ENCODE measurements at regions not wholly inside any gene's neighbourhood (a gene's known extent, or its start where the extent isn't known, plus 50 kb on each side); places are given as distances from the start of the nearest gene placed in this dataset.

DNA sequence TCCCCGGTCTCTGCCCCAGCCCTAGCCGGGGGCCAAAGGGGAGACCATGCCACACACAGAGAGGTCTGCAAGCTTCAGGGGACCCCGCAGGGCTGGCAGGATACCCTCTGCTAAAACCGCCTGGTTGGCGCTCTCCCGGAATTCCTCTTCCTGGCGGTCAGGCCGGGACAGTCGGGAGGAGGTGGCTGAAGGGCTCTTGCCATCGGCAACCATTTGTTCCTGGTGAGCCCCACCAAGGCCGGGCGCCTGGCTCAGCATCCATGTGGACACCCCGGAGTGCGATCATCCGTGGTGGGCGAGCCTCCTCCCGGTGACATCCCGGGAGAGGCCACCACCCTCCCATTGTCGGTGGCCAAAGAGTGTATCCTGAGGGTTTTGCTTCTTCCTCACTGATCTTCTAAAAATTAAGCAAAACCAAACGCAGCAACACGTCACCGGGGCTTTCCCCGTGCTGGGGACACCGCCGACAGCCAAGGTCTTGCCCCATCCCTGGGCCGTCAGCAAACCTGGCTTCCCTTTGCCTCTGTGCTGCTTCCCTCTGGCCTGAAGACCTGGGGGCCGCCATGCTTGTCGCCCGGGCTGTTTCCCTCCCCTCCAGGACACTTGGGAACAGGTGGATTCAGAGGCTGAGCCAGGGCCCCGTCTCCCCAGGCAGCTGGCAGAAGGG is 59.1 kb upstream of the TTC34 start:
- no peak overlapping the region for H3K4me3 Mint-ChIP-seq
- peaks cover 7% of the 10 kb centered on the region for H3K36me3 Mint-ChIP-seq (ENCODE audit: low read depth)
- H3K4me1 Mint-ChIP-seq, result no peaks in the 10 kb centered on the region
- H3K9me3 Mint-ChIP-seq, result peaks cover 6% of the 10 kb centered on the region
- no peaks in the 10 kb centered on the region for H3K27me3 Mint-ChIP-seq (ENCODE audit: low read depth)
- no peak for DNase-seq (ENCODE audit: low read depth, low spot score)
- TF ChIP-seq, protein P1, sequence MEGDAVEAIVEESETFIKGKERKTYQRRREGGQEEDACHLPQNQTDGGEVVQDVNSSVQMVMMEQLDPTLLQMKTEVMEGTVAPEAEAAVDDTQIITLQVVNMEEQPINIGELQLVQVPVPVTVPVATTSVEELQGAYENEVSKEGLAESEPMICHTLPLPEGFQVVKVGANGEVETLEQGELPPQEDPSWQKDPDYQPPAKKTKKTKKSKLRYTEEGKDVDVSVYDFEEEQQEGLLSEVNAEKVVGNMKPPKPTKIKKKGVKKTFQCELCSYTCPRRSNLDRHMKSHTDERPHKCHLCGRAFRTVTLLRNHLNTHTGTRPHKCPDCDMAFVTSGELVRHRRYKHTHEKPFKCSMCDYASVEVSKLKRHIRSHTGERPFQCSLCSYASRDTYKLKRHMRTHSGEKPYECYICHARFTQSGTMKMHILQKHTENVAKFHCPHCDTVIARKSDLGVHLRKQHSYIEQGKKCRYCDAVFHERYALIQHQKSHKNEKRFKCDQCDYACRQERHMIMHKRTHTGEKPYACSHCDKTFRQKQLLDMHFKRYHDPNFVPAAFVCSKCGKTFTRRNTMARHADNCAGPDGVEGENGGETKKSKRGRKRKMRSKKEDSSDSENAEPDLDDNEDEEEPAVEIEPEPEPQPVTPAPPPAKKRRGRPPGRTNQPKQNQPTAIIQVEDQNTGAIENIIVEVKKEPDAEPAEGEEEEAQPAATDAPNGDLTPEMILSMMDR (conservative IDR thresholded peaks at IDR 0.05), result no peak
- no peak overlapping the region for H3K27ac Mint-ChIP-seq (ENCODE audit: unreplicated experiment)

DNA sequence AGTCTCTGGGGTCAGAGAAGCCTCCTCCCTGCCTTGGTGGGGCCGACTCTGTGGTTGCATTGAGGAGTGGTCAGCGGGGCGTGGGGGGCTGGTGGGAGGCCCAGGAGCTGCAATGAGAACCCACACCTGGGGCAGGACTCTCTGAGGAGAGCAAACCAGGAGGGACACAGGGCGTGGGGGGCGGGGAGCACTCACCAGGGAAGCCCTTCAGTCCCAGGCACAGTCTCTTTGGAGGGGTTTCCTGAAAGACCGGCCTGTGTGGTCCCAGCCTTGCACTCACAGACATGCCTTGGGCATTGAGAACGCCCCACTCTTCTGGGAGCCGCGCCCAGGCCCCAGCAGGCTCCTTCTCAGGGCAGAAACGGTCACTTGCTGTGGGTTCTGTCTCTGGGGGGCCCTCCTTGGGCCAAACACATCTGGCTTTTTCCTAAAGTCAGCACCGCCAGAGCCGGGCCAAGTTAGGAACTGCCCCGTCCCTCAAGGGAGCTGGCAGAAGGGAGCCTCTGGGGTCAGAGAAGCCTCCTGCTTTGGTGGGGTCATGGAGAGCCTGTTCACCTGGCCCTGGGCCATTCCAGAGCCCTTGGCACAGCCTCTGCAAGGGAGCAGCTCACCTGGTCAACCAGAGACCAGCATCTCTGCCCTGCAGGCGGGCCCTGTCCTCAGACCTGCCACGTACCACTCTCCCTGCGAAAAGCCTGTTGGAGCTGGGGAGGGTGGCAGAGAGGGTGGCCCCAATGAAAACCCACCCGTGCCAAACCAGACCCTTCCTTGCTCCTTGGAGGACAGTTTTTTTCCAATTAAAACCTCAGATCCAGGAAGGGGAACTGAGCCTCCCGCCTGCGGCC is 59.9 kb upstream of the TTC34 start:
- Mint-ChIP-seq H3K4me1 (no peaks in the 10 kb centered on the region), H3K4me3 (no peak overlapping the region), H3K36me3 (ENCODE audit: low read depth) (peaks cover 7% of the 10 kb centered on the region), H3K27ac (ENCODE audit: unreplicated experiment) (no peak overlapping the region), H3K27me3 (ENCODE audit: low read depth) (no peaks in the 10 kb centered on the region), H3K9me3 (peaks cover 6% of the 10 kb centered on the region)
- TF ChIP-seq, protein P1 (conservative IDR thresholded peaks at IDR 0.05), result no peak
- DNase-seq (ENCODE audit: low read depth, low spot score), result no peak

DNA sequence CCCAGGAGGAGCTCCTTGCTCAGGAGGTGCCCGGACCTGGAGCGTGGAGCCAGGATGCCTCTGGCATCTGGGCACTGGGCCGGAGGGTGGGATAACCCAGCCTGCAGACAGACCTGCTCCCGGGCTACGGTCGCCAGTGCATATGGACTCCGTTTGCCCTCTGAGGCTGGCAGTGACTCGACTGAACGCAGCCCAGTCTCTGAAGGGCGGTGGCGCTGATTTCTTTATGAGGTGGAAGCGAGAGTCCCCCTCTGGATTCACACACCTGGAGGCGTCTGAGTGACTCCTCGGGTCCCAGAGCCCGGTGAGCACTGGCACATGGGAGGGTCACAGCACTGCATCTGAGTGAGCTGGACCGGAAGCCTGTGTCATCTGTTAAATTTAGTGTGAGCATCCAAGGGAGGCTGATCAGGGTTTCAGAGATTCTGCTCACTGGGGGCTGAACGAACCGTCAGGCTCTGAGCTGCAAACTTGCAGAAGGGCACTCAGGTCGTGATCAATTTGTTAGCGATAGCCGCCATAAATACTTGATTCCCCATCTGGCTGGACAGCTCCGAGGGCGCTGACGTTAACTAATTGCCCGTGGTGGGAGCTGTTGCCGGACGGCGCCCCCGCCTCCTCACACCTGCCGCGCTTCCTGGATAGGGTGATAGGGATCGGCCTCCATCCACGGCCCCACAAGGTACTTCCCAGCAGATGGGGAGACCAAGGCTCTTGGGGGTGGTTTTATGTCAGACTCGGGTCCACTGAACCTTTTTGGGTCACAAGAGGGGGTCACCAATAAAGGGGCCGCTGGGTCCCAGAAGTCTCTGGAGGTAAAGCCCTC is 60.7 kb upstream of the TTC34 start:
- Mint-ChIP-seq H3K36me3 (ENCODE audit: low read depth) (peaks cover 7% of the 10 kb centered on the region), H3K9me3 (peaks cover 6% of the 10 kb centered on the region), H3K27me3 (ENCODE audit: low read depth) (no peaks in the 10 kb centered on the region), H3K27ac (ENCODE audit: unreplicated experiment) (no peak overlapping the region), H3K4me1 (no peaks in the 10 kb centered on the region), H3K4me3 (no peak overlapping the region)
- TF ChIP-seq, protein P1 (conservative IDR thresholded peaks at IDR 0.05), result no peak
- no peak for DNase-seq (ENCODE audit: low read depth, low spot score)

DNA sequence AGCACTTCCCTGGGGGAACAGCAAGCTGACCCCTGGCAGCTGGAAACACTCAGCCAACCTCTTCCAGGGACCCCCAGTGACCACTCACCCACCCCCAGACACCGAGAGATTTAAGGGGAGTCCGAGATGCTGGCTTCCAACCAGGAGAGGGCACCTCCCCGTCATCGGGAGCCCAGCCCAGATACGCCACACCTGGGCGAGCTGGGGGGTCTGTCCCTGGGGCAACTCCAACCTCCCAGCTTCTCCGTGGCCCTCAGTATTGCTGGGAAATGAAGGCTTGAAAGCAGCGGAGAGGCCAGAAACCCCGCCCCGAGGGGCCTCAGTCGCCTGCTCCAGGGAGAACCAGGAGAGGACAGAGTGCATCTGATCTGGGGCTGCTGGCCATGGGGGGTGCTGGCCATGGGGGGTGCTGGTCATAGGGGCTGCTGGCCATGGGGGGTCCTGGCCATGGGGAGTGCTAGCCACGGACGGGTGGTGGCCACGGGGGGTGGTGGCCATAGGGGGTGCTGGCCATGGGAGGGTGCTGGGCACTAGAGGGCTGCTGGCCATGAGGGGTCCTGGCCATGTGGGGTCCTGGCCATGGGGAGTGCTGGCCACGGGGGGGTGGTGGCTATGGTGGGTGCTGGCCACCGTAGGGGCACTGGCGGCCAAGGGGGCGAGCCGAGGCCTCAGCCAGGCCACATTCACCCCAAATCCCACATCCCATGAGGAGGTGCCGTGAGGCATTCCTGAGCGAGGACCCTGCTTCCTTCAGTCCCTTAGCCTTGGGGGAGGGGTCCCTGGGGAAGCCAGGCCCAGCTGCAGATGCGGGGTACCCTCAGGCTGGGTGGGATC is 61.5 kb upstream of the TTC34 start:
- no peak overlapping the region for H3K4me3 Mint-ChIP-seq
- peaks cover 6% of the 10 kb centered on the region for H3K9me3 Mint-ChIP-seq
- H3K36me3 Mint-ChIP-seq (ENCODE audit: low read depth), result peaks cover 7% of the 10 kb centered on the region
- H3K27me3 Mint-ChIP-seq (ENCODE audit: low read depth), result no peaks in the 10 kb centered on the region
- no peaks in the 10 kb centered on the region for H3K4me1 Mint-ChIP-seq
- TF ChIP-seq, protein P1 (conservative IDR thresholded peaks at IDR 0.05), result no peak
- DNase-seq (ENCODE audit: low read depth, low spot score), result no peak
- no peak overlapping the region for H3K27ac Mint-ChIP-seq (ENCODE audit: unreplicated experiment)

DNA sequence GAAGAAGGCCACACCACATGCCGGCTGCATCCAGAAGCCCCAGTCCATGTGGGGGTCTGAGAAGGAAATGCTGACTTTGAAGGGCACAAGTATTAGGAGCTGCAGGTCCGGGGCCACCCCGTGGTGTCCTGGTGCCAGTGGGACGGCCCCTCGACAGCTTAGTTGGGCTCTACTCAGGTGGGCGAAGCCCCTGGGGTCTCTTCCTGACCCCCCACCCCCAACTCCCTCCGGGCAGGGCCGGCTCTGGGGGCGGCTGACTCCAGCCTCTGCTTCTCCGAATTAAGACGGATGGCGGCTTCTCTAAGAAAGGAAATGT is 62.1 kb upstream of the TTC34 start:
- no peak overlapping the region for H3K4me3 Mint-ChIP-seq
- no peak overlapping the region for H3K27ac Mint-ChIP-seq (ENCODE audit: unreplicated experiment)
- H3K9me3 Mint-ChIP-seq, result peaks cover 3% of the 10 kb centered on the region
- H3K36me3 Mint-ChIP-seq (ENCODE audit: low read depth), result peaks cover 3% of the 10 kb centered on the region
- H3K4me1 Mint-ChIP-seq, result no peaks in the 10 kb centered on the region
- H3K27me3 Mint-ChIP-seq (ENCODE audit: low read depth), result no peaks in the 10 kb centered on the region
- TF ChIP-seq, protein P1 (conservative IDR thresholded peaks at IDR 0.05), result no peak
- no peak for DNase-seq (ENCODE audit: low read depth, low spot score)
